NCI-H2227 treated with DMSO at 0.1 percent for 48 hours (cell line): ENCODE measurements at regions not wholly inside any gene's neighbourhood (a gene's known extent, or its start where the extent isn't known, plus 50 kb on each side); places are given as distances from the start of the nearest gene placed in this dataset.
"Not testable (repeated sequence)": the region's sequence is repeated elsewhere in the genome, so short reads cannot be mapped to it uniquely, and the experiment has no call there.

Experiments used
- DNase-seq: peaks from one replicate; lab custom pipeline; 2025; lab: John Stamatoyannopoulos, UW

GRCh38 chr2:150702791-150703190 lies 215.3 kb upstream of the RND3 start:
- DNase-seq = no peak

- no peak for DNase-seq
These were observed 213.5 kb upstream of the RND3 start for GRCh38 chr2:150700666-150701580.

- DNase-seq = no peak
These were observed 211.8 kb upstream of the RND3 start for GRCh38 chr2:150699218-150699617.

- no peak for DNase-seq
These were observed 210.7 kb upstream of the RND3 start for GRCh38 chr2:150698016-150698661.

GRCh38 chr2:150697596-150697995 lies 210.1 kb upstream of the RND3 start:
- DNase-seq = no peak

GRCh38 chr2:150695451-150696135 lies 208.1 kb upstream of the RND3 start:
- DNase-seq = no peak

GRCh38 chr2:150693556-150693955 lies 206.1 kb upstream of the RND3 start:
- no peak for DNase-seq

- no peak for DNase-seq
These were observed 203.4 kb upstream of the RND3 start for GRCh38 chr2:150690870-150691269.

GRCh38 chr2:150690261-150690660 lies 202.8 kb upstream of the RND3 start:
- no peak for DNase-seq

GRCh38 chr2:150689590-150689989 lies 202.1 kb upstream of the RND3 start:
- DNase-seq = no peak

GRCh38 chr2:150688016-150688415 lies 200.5 kb upstream of the RND3 start:
- no peak for DNase-seq

GRCh38 chr2:150686391-150686790 lies 198.9 kb upstream of the RND3 start:
- no peak for DNase-seq

- no peak for DNase-seq
These were observed 193.8 kb upstream of the RND3 start for GRCh38 chr2:150681120-150681804.

GRCh38 chr2:150679456-150680120 lies 192.1 kb upstream of the RND3 start:
- DNase-seq = no peak

GRCh38 chr2:150677551-150677950 lies 190.1 kb upstream of the RND3 start:
- DNase-seq = peak; percentile 22

- no peak for DNase-seq
These were observed 189.4 kb upstream of the RND3 start for GRCh38 chr2:150676747-150677383.

GRCh38 chr2:150675807-150676206 lies 188.3 kb upstream of the RND3 start:
- DNase-seq = no peak

GRCh38 chr2:150674283-150674682 lies 186.8 kb upstream of the RND3 start:
- DNase-seq = no peak

- DNase-seq = no peak
These were observed 184.8 kb upstream of the RND3 start for GRCh38 chr2:150672311-150672710.

GRCh38 chr2:150669492-150669891 lies 182.0 kb upstream of the RND3 start:
- DNase-seq = no peak

- not testable (repeated sequence) for DNase-seq
These were observed 179.6 kb upstream of the RND3 start for GRCh38 chr2:150667039-150667438.
